ENCODE measurements at regions not wholly inside any gene's neighbourhood (a gene's known extent, or its start where the extent isn't known, plus 50 kb on each side); places are given as distances from the start of the nearest gene placed in this dataset.
"Not testable (repeated sequence)": the region's sequence is repeated elsewhere in the genome, so short reads cannot be mapped to it uniquely, and the experiment has no call there.

GRCh38 chr16:49944221-49944620, 80.8 kb upstream of the CNEP1R1 start:
- DNase-seq, result no peak

GRCh38 chr16:49947907-49948678, 76.9 kb upstream of the CNEP1R1 start:
- DNase-seq, result peak; percentile 77

GRCh38 chr16:49951574-49952195, 73.3 kb upstream of the CNEP1R1 start:
- no peak for DNase-seq

GRCh38 chr16:49952386-49952785, 72.6 kb upstream of the CNEP1R1 start:
- no peak for DNase-seq

- no peak for DNase-seq
These were observed 71.9 kb upstream of the CNEP1R1 start for GRCh38 chr16:49953090-49953489.

GRCh38 chr16:49955858-49956257, 69.2 kb upstream of the CNEP1R1 start:
- DNase-seq, result no peak

GRCh38 chr16:49956915-49957314, 68.1 kb upstream of the CNEP1R1 start:
- no peak for DNase-seq

- DNase-seq, result no peak
These were observed 66.6 kb upstream of the CNEP1R1 start for GRCh38 chr16:49958448-49958847.

GRCh38 chr16:49959552-49960277, 65.3 kb upstream of the CNEP1R1 start:
- no peak for DNase-seq

GRCh38 chr16:49961089-49961488, 63.9 kb upstream of the CNEP1R1 start:
- DNase-seq, result no peak

GRCh38 chr16:49962566-49962965, 62.5 kb upstream of the CNEP1R1 start:
- not testable (repeated sequence) for DNase-seq

GRCh38 chr16:49964316-49964715, 60.7 kb upstream of the CNEP1R1 start:
- no peak for DNase-seq

- DNase-seq, result no peak
These were observed 60.1 kb upstream of the CNEP1R1 start for GRCh38 chr16:49964973-49965372.

GRCh38 chr16:49967012-49967559, 57.9 kb upstream of the CNEP1R1 start:
- DNase-seq, result no peak

GRCh38 chr16:49969091-49970030, 55.7 kb upstream of the CNEP1R1 start:
- DNase-seq, result no peak

- no peak for DNase-seq
These were observed 54.1 kb upstream of the CNEP1R1 start for GRCh38 chr16:49970797-49971431.

GRCh38 chr16:49972280-49972679, 52.7 kb upstream of the CNEP1R1 start:
- DNase-seq, result no peak

GRCh38 chr16:49972961-49973360, 52.1 kb upstream of the CNEP1R1 start:
- no peak for DNase-seq
